GM13976 (cell line): ENCODE measurements at regions not wholly inside any gene's neighbourhood (a gene's known extent, or its start where the extent isn't known, plus 50 kb on each side); places are given as distances from the start of the nearest gene placed in this dataset.

Experiments
- DNase-seq: peaks from one replicate; pipeline ENCODE4 v3.0.0; 2012; ENCODE audit warnings: low spot score
- in situ Hi-C: fragments of 300-500 bp; cut with MboI; formaldehyde crosslinking; loops from one replicate; pipeline ENCODE4 v1.12.0; 2022; ENCODE audit warnings: low sequenced_read_pairs, mixed read lengths, inconsistent platforms; ENCODE audit not compliant: unreplicated experiment
- TF ChIP-seq, protein P1 (sequence below): IDR thresholded peaks from 2 replicates; pipeline ENCODE4 v1.5.1; 2012; ENCODE audit warnings: borderline replicate concordance, mild to moderate bottlenecking; ENCODE audit not compliant: insufficient read depth; ENCODE audit errors: extremely low read depth, missing control alignments, control extremely low read depth

DNA sequence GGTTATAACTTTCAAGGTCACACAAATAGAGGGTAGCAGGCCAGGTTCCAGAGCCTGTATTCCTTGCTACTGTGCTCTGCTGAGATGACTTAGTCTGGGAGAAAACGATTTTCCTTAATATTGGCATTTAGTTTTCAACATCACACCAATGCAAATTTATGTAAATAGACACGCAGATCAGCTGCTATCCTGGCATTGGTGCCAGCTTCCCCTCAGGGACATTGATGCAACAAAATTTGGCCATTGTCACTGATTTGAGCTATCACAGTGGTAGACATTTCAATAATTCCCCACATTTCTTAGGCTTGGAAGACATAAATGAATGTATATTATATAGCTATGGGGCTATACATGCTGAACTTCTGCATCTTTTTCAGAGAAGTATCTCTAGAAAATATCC is 71.6 kb upstream of the ASTN2 start:
- in situ Hi-C loops = no loop called here
- DNase-seq = no peak
- TF ChIP-seq, protein P1, sequence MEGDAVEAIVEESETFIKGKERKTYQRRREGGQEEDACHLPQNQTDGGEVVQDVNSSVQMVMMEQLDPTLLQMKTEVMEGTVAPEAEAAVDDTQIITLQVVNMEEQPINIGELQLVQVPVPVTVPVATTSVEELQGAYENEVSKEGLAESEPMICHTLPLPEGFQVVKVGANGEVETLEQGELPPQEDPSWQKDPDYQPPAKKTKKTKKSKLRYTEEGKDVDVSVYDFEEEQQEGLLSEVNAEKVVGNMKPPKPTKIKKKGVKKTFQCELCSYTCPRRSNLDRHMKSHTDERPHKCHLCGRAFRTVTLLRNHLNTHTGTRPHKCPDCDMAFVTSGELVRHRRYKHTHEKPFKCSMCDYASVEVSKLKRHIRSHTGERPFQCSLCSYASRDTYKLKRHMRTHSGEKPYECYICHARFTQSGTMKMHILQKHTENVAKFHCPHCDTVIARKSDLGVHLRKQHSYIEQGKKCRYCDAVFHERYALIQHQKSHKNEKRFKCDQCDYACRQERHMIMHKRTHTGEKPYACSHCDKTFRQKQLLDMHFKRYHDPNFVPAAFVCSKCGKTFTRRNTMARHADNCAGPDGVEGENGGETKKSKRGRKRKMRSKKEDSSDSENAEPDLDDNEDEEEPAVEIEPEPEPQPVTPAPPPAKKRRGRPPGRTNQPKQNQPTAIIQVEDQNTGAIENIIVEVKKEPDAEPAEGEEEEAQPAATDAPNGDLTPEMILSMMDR = no peak

DNA sequence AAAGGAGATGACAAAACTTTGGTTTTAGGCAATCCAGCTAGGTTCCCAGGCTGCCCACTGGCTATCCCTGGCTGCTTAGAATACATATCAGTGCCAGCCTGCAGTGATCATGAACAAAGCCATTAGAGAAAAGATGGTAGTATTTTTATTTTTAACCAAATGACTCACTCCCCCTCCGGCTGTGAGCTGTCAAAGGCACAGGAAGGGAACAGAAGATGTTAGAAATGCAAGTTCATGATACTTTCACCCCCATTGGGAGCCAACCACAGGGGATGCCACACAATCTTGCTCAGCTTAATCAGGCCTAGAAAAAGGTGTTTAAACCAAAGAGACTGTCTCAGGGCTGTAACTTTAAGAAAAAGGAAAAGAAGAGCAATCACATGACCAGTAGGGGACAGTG is 70.3 kb upstream of the ASTN2 start:
- in situ Hi-C loops = no loop called here
- DNase-seq = no peak
- TF ChIP-seq, protein P1 = no peak

DNA sequence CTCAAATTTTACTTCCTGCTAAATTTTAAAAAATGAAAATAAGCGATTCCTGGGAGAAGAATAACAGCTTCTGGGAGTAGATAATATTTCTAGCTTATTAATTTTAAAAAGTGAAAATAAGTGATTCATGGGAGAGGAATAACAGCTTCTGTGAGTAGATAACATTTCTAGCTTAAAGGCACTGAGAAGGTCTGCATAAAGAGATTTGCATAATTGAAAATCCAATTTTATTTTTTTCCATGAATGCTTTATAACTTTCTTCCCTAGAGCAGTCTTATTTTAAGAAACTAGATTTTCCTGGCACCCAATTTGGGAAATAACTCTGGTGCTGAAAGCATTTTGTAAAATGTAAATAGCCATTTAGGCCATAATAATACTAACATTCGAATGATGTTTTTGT is 65.9 kb upstream of the ASTN2 start:
- in situ Hi-C loops = no loop called here
- TF ChIP-seq, protein P1 = no peak
- DNase-seq = no peak

DNA sequence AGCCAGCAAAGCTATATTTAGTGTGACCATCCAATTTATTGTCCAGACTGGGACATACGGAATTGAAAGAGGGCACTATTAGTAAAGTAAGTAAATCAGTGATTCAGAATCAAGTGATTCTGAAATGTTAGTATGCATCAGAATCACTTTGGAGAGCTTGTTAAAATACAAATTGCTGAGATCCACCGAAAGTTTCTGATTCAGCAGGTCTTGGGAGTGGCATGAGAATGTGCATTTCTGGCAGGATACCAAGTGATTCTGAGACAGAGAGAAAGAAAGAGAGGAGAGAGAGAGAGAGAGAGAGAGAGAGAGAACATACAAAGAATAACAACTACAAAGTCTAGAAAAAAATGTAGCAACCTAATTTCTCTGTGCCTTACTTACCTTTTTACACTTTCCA is 65.4 kb upstream of the ASTN2 start:
- no peak for DNase-seq
- TF ChIP-seq, protein P1 = no peak
- in situ Hi-C loops = no loop called here

DNA sequence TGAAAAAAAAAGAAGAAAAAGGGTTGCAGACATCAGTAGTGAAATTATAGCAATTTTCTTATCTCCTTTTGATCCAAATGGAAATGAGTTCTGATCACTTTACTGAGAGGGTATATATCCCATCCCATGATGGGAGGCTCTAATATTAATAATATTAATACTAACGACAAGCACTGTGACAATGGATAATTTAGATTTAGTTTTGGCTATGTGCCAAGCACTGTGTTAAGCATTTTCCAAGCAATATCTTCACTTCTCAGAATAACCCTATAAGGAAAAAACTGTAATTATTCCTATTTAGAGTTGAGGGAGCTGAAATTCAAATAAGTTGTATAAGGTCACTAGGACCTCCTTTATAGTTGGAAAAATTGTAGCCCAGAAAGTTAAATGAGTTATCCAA is 58.4 kb upstream of the ASTN2 start:
- no peak for DNase-seq
- TF ChIP-seq, protein P1 = no peak
- in situ Hi-C loops = no loop called here

DNA sequence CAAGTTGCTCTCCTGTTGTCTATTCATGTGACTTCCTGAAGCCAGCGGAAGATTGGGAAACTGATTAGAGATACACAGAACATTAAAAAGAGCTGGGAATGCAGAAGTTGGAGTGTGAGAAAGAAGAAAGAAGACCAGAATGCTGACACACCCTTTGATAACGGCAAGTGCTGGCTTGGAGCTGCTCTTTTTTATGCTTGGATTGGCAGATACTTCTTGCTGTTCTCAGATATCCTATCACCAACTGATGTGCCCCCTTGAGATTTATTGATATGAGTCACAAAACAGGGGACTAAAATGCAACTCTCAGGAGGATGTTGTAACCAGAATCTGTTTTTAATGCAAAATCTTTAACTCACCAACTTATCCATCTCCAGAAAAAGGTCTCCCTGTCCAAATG is 56.0 kb upstream of the ASTN2 start:
- TF ChIP-seq, protein P1 = no peak
- no peak for DNase-seq
- in situ Hi-C loops = no loop called here

DNA sequence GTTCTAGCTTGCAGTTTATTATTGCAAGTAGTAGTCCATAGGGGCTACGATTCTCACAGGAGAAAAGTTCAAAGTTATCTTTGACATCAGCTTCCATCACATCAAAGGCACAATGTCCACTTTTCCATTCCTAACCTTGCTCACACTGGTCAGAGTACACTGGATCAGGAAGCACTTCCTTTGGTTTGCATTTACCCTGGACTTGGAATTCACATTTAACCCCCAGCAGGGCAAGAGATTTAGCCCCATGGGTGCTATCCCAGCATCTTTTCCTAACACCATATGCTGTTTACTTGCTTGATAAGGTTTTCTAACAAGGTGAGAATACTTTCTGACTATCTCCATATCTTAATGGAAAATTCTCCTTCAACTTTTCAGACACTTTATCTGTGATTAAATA is 55.6 kb upstream of the ASTN2 start:
- DNase-seq = no peak
- TF ChIP-seq, protein P1 = no peak
- in situ Hi-C loops = no loop called here
